Heart left ventricle (tissue), 16 donors: ENCODE measurements at regions not wholly inside any gene's neighbourhood (a gene's known extent, or its start where the extent isn't known, plus 50 kb on each side); places are given as distances from the start of the nearest gene placed in this dataset.

Experiments used
- ATAC-seq, 4 donors: fragments of 200-7000 bp; cut with Tn5 transposase; one replicate each; pipeline ENCODE4 v1.9.1; 2020 to 2022; ENCODE audit warnings: moderate library complexity in 4 of 4, mild to moderate bottlenecking in 3 of 4, moderate number of reproducible peaks in 1 of 4
- DNase-seq, 5 donors: peaks; one replicate each; pipeline ENCODE4 v3.0.0-alpha.2; 2020
- H3K27ac ChIP-seq, 12 donors: fragments of 200-600 bp; sonication (generic) in 4 of 12; one replicate each; pipeline versions ENCODE4 v1.5.0 to v1.8.0; 2016 to 2022; ENCODE audit warnings: mild to moderate bottlenecking in 2 of 12
- H3K27me3 ChIP-seq, 9 donors: fragments of 200-600 bp; sonication (generic) in 2 of 9; one replicate each; pipeline versions ENCODE4 v1.5.1 to v1.8.0; 2016 to 2022; ENCODE audit warnings: mild to moderate bottlenecking in 3 of 9
- H3K36me3 ChIP-seq, 9 donors: fragments of 200-600 bp; sonication (generic) in 2 of 9; one replicate each; pipeline versions ENCODE4 v1.5.0 to v1.8.0; 2018 to 2022; ENCODE audit warnings: mild to moderate bottlenecking in 2 of 9
- H3K4me1 ChIP-seq, 12 donors: fragments of 200-600 bp; sonication (generic) in 4 of 12; one replicate each; pipeline versions ENCODE4 v1.5.0 to v1.8.0; 2016 to 2022; ENCODE audit warnings: mild to moderate bottlenecking in 3 of 12
- H3K4me3 ChIP-seq, 12 donors: fragments of 200-600 bp; sonication (generic) in 4 of 12; one replicate each; pipeline versions ENCODE4 v1.5.0 to v1.8.0; 2017 to 2022; ENCODE audit warnings: mild to moderate bottlenecking in 9 of 12, moderate library complexity in 4 of 12
- H3K9me3 ChIP-seq, 12 donors: fragments of 200-600 bp; sonication (generic) in 4 of 12; one replicate each; pipeline versions ENCODE4 v1.5.0 to v1.8.0; 2016 to 2022; ENCODE audit warnings: mild to moderate bottlenecking in 1 of 12
- POLR2A ChIP-seq, 2 donors: fragments of 450-650 bp; IDR thresholded peaks; one replicate each; pipeline ENCODE4 v1.6.1; 2017; ENCODE audit warnings: antibody characterized with exemption in 2 of 2, mild to moderate bottlenecking in 2 of 2, moderate library complexity in 2 of 2
- WGBS, 4 donors: extraction: QIAGEN DNeasy Blood & Tissue Kit in 2 of 4; methylation state at CpG; one replicate each; pipeline versions ENCODE4 v1.1.5 to v1.1.7; 2013 to 2018; 5-methylcytosine and 5-hydroxymethylcytosine counted together
- intact Hi-C, 10 donors: fragments of 100-400 bp; cut with DNase I; formaldehyde crosslinking; loops; one replicate each; pipeline versions ENCODE4 v1.11.1 to v1.14.2; 2022
- TF ChIP-seq, protein P1 (sequence below), 12 donors: fragments of 200-600 bp; sonication (generic) in 4 of 12; IDR thresholded peaks; one replicate each; pipeline versions ENCODE4 v1.5.0 to v1.8.0; 2018 to 2022; ENCODE audit warnings: antibody characterized with exemption in 12 of 12, mild to moderate bottlenecking in 5 of 12
- donor health status: ischemic (EF 13 %, LVEDD 7.1; RV severe dilation, severe dysfunction).
- donor health status: healthy with polysubstance abuse.
- donor health status: DM: no; HTN: yes; CAD: no.
- donor health status: DM: no; HTN: no; CAD: no.
- donor health status: ischemic (EF 25% LVEDD 6.9; RV normal size, moderate dysfunction).
- donor health status: ischemic (EF 25% LVEDD 5.7; RV mildly dilated, moderate dysfunction).
- donor health status: healthy.
- donor health status: DM: yes; HTN: yes; CAD: no.
- donor health status: ischemic (EF 35%, LVEDD 5.7; RV mildly dilated, moderate dysfunction).
- donor health status: nonischemic (EF 11% LVEDD 7.7; RV severe dilation, severe dysfunction).
- donor health status: DM: yes; HTN: yes; CAD: no.
- donor health status: PGD.
- donor health status: ischemic (EF 29% LVEDD 5.4; RV normal size, mild dysfunction).
- donor health status: nonischemic (EF 23%, LVEDD 6.1; RV moderate dilation, normal function).

DNA sequence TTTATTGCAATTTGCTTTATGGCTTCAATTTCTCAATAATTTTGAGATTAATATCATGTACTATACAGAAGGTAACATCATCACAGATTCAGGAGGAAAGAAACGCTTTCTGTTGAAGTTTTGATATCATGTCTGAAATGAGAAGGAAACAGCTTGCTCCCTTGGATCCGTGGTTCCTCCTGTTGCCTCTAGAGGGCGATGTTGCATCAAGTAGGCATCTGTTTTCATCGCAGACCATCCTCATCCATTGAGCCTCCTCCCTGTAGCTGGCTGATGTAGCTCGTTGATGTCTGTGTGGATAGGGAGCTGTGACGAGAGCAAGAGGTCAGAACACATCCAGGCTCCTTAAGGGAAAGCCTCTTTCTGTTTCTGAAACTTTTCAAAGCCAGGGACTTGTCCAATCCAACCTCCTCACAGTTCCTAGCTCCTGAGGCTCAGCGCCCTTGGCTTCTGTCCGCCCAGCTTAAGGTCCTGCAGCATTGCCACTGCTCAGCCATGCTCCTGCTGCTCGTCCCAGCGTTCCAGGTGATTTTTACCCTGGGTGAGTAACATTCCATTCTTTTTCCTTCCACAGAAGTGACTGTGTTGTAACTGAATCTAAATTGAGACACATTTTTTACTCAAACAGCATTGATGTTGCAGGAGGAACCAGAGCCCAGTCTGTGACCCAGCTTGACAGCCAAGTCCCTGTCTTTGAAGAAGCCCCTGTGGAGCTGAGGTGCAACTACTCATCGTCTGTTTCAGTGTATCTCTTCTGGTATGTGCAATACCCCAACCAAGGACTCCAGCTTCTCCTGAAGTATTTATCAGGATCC is 304.8 kb upstream of the OR4E1 start:
- no peak for DNase-seq
- Histone ChIP-seq H3K27me3 (peaks cover 0 to 13% (median 0%) of the 10 kb centered on the region in 9 donors), H3K9me3 (peaks cover 0 to 8% (median 0%) of the 10 kb centered on the region in 12 donors), H3K4me3 (no peak overlapping the region), H3K36me3 (no peaks in the 10 kb centered on the region), H3K4me1 (no peaks in the 10 kb centered on the region), H3K27ac (no peak overlapping the region)
- WGBS, 4 donors, result 35 to 43% (median 38%) methylated on average over 11 of the region's 11 CpGs
- ATAC-seq, result no peak
- intact Hi-C loops, result no loop called here
- TF ChIP-seq, protein P1, sequence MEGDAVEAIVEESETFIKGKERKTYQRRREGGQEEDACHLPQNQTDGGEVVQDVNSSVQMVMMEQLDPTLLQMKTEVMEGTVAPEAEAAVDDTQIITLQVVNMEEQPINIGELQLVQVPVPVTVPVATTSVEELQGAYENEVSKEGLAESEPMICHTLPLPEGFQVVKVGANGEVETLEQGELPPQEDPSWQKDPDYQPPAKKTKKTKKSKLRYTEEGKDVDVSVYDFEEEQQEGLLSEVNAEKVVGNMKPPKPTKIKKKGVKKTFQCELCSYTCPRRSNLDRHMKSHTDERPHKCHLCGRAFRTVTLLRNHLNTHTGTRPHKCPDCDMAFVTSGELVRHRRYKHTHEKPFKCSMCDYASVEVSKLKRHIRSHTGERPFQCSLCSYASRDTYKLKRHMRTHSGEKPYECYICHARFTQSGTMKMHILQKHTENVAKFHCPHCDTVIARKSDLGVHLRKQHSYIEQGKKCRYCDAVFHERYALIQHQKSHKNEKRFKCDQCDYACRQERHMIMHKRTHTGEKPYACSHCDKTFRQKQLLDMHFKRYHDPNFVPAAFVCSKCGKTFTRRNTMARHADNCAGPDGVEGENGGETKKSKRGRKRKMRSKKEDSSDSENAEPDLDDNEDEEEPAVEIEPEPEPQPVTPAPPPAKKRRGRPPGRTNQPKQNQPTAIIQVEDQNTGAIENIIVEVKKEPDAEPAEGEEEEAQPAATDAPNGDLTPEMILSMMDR (IDR thresholded peaks at IDR 0.05), result peak; percentile 35 to 64 (median 48)
- no peak for TF ChIP-seq POLR2A (IDR thresholded peaks at IDR 0.05)

DNA sequence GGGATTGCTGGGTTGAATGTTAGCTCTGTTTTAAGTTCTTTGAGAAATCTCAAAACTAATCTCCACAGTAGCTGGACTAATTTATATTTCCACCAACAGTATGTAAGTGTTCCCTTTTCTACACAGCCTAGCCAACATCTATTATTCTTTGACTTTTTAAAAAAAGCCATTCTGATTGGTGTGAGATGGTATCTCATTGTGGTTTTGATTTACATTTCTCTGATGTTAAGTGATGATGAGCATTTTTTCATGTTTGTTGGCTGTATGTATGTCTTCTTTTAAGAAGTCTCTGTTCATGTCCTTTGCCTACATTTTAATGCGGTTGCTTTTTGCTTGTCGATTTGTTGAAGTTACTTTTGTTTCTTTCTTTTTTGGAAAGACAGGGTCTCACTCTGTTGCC is 301.1 kb upstream of the OR4E1 start:
- ATAC-seq (no peak), DNase-seq (no peak)
- Histone ChIP-seq H3K36me3 (no peaks in the 10 kb centered on the region), H3K27me3 (peaks cover 0 to 13% (median 0%) of the 10 kb centered on the region in 9 donors), H3K4me3 (no peak overlapping the region), H3K4me1 (no peaks in the 10 kb centered on the region), H3K27ac (no peak overlapping the region), H3K9me3 (no peaks in the 10 kb centered on the region)
- WGBS, 4 donors, result 83 to 90% (median 87%) methylated on average over 2 of the region's 2 CpGs
- TF ChIP-seq, protein P1 (IDR thresholded peaks at IDR 0.05), result no peak
- no peak for TF ChIP-seq POLR2A (IDR thresholded peaks at IDR 0.05)
- intact Hi-C loops, result no loop called here

DNA sequence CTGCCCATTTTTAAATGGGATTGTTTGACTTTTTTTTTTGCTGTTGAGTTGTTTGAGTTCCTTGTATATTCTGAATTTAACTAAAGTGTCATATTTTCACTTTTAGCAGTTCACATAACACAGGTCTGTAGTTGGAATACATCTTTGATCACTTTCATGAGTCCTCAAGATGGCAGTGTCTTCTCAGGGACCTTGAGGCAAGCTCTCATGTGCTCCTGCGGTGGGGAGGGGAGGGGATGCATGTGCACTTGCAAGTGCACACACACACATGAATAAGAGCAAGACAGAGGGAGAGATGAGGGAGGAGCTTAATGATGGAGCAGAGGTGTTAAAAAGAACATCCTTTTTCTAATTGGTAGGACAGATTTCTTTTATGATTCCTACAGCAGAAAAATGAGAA is 291.4 kb upstream of the OR4E1 start:
- Histone ChIP-seq H3K4me3 (no peak overlapping the region), H3K27ac (no peak overlapping the region), H3K27me3 (no peaks in the 10 kb centered on the region), H3K36me3 (no peaks in the 10 kb centered on the region), H3K9me3 (no peaks in the 10 kb centered on the region), H3K4me1 (no peaks in the 10 kb centered on the region)
- intact Hi-C loops, result no loop called here
- 73 to 91% (median 77%) methylated on average over 1 of the region's 1 CpG for WGBS, 4 donors
- ATAC-seq (no peak), DNase-seq (no peak)
- TF ChIP-seq, protein P1 (IDR thresholded peaks at IDR 0.05), result no peak
- no peak for TF ChIP-seq POLR2A (IDR thresholded peaks at IDR 0.05)

DNA sequence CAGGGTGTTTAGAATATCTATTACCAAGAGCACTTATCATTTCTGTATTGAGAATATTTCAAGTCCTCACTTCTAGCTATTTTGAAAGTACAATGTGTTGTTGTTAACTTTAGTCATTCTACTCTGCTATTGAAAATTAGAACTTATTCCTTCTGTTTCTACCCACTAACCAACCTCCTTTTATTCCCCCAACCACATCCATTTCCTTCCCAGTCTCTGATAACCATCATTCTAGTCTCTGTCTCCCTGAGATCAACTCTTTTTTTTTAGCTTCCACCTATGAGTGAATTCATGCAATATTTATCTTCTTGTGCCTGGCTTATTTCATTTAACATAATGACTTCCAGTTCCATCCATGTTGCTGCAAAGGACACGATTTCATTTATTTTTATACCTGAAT is 290.6 kb upstream of the OR4E1 start:
- no peak for ATAC-seq
- Histone ChIP-seq H3K27me3 (no peaks in the 10 kb centered on the region), H3K36me3 (no peaks in the 10 kb centered on the region), H3K27ac (no peak overlapping the region), H3K4me3 (no peak overlapping the region), H3K9me3 (no peaks in the 10 kb centered on the region), H3K4me1 (no peaks in the 10 kb centered on the region)
- TF ChIP-seq, protein P1 (IDR thresholded peaks at IDR 0.05), result no peak
- no peak for TF ChIP-seq POLR2A (IDR thresholded peaks at IDR 0.05)
- 49 to 62% (median 54%) methylated on average over 1 of the region's 1 CpG for WGBS, 4 donors
- no peak for DNase-seq
- intact Hi-C loops, result no loop called here
